ENCODE measurements at regions not wholly inside any gene's neighbourhood (a gene's known extent, or its start where the extent isn't known, plus 50 kb on each side); places are given as distances from the start of the nearest gene placed in this dataset.

DNA sequence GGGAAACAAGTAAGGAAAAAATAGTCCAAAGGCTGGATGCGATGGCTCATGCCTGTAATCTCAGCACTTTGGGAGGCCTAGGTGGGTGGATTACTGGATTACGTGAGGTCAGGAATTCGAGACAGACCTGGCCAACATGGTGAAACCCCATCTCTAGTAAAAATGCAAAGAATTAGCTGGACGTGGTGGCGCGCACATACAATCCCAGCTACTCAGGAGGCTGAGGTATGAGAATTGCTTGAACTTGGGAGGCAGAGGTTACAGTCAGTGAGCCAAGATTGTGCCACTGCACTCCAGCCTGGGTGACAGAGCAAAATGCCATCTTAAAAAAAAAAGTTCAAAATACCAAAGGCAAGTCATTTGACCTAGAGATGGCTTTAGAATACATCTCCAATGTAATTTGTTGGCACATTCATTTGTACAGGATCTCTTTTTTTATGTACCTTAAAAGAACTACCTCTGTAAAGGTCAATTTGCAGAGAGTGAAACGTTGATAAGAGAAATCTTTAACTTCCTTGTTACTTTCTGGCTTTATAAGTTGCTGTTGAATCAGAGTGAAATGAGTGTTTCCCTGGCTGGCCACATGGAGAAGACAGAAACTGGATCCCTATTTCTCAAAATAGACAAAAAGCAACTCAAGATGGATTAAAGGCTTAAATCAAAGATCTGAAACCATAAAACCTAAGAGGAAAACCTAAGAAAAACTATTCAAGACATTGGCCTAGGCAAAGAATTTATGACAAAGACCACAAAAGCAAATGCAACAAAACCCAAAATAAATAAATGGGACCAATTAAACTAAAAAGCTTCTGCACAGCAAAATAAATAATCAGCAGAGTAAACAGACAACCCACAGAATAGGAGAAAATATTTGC lies 260.7 kb downstream of the KLF6 start:
- no peak for TF ChIP-seq POLR2A (IDR thresholded peaks at IDR 0.05)
- TF ChIP-seq EP300 (IDR thresholded peaks at IDR 0.05) = no peak
- TF ChIP-seq, protein P1, sequence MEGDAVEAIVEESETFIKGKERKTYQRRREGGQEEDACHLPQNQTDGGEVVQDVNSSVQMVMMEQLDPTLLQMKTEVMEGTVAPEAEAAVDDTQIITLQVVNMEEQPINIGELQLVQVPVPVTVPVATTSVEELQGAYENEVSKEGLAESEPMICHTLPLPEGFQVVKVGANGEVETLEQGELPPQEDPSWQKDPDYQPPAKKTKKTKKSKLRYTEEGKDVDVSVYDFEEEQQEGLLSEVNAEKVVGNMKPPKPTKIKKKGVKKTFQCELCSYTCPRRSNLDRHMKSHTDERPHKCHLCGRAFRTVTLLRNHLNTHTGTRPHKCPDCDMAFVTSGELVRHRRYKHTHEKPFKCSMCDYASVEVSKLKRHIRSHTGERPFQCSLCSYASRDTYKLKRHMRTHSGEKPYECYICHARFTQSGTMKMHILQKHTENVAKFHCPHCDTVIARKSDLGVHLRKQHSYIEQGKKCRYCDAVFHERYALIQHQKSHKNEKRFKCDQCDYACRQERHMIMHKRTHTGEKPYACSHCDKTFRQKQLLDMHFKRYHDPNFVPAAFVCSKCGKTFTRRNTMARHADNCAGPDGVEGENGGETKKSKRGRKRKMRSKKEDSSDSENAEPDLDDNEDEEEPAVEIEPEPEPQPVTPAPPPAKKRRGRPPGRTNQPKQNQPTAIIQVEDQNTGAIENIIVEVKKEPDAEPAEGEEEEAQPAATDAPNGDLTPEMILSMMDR (IDR thresholded peaks at IDR 0.05) = no peak

Data from stomach (tissue), 4 donors.